NAMALWA (cell line): ENCODE measurements at regions not wholly inside any gene's neighbourhood (a gene's known extent, or its start where the extent isn't known, plus 50 kb on each side); places are given as distances from the start of the nearest gene placed in this dataset.
A peak's percentile ranks its signal among the peaks of the same experiment; 100 is the strongest.

Source experiments
- DNase-seq: peaks from one replicate; pipeline ENCODE4 v3.0.0-alpha.2; 2015; ENCODE audit warnings: low spot score

DNA sequence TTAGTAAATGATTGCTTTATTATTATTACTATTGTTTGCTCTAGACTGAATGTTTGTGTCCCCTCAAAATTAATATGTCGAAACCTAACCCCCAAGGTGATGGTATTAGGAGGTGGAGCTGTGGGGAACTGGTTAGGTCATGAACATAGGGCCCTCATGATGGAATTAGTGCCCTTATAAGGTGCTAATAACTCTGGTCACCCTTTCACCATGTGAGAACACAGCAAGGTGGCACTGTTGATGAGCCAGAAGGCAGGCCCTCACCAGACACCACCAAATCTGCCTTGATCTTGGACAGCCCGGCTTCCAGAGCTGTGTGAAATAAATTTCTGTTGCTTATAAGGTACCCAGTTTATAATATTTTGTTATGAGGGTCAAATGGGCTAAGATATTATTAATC is 95.8 kb downstream of the BDNF start:
- no peak for DNase-seq

DNA sequence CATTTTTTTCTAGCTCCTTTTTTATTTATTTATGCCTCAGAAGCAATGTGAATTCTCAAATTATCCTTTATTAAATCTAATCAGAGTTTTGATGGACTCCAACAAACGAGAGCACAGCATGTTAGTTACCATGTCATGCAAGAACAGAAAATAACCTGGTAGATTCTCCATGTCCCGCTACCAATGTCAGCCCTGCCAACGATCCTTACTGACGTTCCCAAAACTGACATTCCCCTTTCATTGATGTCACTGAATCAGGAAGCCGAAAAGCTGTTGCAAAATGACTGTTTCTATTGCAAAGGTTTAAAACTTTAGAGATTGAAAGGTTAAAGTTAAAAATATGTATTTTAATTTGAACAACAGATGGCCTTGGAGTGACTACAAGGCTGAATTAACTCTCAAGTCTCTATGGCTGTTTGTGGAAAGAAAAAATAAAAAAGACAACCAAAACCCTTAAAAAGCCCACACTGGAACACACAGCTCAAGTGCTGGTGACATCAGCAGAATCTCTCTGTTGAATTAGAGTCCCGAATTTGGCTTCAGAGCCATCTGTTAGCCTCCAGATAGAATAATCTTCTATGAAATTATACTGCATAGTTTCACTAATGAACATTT is 96.8 kb downstream of the BDNF start:
- DNase-seq: no peak

DNA sequence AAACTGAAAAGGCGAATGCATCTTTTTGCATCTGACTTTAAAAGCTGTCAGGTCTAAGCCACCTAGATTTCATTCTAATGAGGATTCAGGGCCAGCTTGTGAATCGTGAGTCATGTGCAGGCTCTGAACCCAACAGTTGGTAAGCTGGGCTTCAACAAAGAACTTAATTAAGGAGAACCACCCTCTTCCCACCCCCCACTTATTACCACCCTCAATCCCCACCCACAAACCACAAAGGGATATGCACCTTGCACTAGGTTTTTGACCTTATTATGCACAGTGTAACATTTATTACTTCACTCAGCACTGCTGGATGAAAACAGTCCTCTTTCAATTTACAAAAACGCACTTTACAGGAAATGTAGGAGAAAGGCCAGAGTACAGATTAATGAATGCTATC is 94.1 kb upstream of the LIN7C start:
- no peak for DNase-seq

DNA sequence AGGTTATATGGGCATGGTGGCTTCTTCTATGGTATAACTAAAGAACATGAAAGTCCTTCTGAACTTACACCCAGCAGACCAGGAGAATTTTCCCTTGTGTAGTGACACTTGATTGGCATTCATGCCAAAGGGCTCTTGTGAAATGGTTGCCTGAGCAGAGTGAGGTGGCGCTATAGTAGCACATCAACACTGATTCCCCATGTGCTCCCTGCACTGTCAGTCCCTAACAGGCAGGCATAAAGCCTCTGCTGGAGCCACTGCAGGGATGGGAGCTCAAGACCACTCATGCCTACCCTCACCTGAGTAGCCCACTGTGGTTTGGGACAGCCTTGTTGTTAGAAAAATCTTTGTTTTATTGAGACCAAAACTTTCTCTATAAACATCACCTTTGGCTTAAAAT is 92.6 kb upstream of the LIN7C start:
- peak; percentile 6 for DNase-seq

DNA sequence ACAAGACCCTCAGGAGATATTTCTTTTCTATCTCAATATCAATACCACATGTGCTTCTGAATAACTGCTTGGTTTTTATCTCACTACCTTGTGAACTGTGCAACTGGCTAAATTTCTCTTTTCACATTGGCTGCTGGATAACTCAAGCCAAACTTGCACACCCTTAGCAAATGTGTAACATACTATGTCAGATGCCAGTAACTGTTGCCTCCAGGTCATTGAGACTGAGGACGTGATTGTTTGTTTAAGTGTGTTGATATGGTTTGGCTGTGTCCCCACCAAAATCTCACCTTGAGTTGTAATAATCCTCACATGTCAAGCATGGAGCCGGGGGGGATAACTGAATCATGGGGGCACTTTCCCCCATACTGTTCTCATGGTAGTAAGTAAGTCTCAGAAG is 90.2 kb upstream of the LIN7C start:
- DNase-seq: no peak

DNA sequence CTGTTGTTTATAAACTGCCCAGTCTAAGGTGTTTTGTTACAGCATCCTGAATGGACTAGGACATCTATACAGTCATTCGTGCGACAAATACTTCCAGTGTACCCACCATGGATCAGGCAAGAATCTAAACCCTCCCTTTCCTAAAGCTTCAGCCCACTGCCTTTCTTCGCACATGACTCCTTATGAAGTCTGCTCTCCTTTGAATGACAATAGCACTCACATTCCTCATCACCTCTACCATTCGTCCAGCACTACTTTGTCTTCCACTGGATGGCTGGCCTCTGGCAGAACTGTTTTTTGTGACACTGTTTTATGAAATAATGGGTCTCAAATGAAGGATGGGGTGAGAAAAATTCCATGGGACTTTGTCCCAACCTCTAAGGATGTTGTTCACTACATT is 89.8 kb upstream of the LIN7C start:
- no peak for DNase-seq

DNA sequence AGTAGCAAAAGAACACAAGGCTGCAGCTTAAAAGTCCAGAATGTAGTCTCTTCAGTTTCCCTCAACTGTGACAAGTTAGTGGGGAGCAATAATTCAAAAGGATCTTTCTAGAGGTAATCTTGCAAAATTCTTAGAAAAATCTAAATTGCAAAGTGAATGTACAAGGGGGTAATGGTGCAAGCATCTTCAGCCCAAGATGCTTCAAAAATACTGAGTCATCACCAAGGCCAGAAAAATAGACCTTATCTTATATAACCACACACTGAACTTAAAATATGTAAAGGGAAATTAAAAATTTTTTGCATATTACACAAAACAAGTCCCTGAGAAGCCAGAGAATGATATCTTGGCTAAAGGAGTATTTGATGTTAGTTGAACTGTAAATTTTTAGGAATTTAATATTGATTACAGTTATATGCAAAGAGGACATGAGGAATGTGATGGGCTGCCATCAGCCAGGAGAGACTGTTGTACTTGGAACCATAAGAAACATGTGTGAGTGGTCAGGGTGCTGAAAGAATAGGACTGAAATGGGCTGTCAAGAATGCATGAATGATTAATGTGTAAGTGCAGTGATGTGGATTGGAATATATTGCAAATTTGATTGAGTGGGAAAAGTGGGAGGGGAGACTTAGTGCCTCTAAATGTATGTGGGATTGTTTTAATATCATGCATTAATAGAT is 85.7 kb upstream of the LIN7C start:
- DNase-seq: no peak

DNA sequence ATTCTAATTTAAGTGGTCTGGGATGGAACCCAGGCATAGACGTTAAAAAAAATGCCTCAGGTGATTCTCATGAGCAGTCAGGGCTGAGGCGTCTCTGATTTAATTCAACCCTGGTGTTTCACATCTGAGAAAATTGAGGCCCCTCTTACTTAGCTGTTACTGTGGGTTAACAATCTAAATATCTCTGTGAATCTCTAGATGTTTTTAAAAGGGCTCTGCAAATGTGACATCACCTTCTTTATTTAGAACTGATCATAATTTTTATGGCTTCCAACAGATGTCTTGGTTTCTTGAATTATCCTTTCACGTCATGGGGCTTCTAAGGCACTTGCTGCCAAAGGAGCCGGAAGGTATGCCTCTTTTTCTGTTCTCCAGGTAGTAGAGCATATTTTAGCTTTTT is 76.1 kb upstream of the LIN7C start:
- DNase-seq: no peak

DNA sequence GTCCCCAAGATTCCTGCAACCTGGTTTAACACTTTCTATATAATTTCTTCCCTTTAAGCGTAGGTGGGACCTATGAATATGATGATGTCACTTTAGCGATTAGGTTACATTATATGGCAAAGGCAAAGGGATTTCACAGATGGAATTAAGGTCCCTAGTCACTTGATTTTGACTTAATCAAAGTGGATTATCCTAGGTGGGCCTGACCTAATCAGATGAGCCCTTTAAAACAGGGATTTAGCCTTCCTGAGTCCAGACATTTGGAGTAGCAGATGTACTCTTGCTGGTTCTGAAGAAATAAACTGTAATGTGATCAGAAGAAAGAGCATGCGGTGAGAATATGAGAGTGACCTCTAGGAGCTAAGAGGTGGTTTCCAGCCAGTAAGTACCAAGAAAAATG is 67.8 kb upstream of the LIN7C start:
- DNase-seq: no peak

DNA sequence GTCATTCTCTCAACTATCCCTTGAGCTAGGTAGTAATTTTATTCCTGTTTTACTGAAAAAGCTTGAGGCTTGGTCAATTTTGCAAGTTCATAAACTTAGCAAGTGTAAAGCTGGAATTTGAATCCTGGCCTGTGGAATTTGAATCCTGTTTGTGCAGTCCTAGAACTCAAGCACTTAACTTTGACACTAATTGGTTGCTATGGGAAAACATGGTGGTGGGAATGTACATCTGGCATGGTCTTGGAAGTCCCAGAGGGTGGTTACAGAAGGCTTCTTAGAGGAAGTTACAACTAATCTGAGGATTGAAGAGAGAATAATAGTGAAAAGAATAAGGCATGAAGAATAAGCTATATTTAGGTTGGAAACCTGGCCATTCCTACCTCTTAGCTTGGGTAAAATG is 66.5 kb upstream of the LIN7C start:
- no peak for DNase-seq

DNA sequence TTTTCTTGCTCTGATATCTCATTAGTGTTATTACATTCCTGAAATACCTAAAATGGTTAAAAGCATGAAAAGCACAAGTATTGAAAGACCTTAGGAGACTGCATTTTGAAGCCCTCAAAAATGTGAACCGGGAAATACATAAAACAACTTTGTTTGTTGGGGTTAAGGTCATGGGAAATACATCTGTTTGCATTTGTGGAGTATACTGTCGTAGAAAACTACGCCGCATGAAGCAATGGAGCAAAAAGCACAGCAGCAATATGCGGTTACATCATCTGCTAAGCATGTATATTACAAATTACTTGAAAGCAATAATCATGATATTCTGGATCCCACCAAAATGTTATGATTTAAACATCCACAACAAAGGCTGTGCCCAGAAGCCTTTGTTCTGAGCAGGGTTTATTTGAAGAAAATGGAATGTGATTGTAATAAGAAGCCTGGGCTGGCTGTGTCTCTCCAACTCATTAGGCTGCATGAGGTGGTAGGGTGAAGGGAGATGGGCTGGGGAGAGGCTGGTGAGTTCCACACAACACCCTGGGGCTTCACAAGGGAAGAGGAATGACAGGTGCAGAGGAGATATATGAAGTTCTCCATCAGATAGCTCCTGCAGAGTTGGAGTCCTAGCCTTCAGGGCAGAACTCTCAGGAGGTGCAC is 64.7 kb upstream of the LIN7C start:
- no peak for DNase-seq

DNA sequence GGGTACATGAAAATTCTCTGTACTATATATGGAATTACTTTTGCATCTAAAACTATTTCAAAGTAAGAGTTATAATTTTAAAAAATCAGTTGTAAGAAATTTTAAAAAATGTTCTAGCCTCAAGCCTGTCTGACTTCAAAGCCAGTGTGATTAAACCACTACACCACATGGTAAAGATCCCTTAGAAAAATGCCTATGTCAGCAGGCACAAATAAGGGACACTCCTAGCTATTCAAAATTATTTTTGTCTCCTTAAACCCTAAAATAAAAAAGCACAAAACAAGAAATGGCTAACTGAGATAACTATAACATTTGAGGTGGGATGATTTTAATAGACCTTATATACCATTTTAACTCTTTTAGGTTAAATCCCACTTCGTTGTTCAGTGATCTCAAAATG is 64.0 kb upstream of the LIN7C start:
- no peak for DNase-seq

DNA sequence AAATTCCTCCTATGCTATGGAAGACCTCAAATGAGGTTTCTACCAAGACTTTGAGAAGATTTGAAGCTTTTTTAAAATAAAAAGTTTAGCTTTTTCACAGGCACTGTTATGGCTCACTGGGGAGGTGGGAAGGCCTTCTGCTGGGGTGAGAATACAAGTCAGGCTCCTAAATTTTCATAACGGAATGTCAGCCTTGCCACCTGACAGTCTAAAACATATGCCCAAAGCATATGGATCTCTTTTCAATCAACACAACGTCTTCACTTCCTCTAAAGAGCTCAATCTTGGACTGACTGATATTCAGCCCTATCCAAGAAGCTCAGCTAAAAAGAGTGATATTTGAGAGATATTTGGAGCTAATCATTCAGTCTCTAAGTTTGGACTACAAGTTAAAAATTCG is 57.1 kb upstream of the LIN7C start:
- no peak for DNase-seq

DNA sequence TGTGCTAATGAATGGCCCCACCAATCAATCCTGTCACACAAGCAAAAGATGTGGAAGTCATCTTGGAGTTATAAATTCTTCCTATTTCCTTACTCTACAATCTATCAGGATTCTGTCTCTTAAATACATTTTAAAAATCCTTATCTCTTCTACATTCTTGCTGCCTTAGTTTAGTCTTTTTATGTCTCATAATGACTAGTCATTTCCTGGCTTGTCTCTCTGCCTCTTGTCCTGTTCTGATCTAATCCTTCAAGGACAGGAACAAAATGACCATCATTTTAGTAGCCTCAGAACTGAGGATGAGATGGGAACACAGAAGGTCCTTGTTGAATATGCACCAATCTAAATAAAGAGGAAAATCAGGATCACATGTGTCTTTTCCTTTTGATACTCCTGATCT is 56.6 kb upstream of the LIN7C start:
- no peak for DNase-seq

DNA sequence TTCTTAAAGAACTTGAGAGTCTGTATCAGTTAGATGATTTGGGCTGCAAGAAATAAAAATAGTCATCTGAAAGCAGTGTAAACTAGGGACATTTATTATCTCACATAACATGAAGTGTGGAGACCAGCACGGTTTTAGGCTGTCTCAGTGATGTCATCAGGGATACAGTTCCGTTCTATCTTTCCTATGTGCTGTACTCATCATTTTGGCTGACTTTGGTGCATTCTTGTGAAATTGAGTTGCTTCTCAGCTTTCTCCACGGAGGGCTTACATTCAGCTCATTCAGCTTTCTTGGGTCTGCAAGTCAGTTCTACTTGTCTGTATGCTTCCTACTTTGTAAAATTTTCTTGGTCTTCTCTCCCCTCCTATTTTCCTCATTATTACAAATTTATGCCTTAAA is 51.8 kb upstream of the LIN7C start:
- DNase-seq: no peak

DNA sequence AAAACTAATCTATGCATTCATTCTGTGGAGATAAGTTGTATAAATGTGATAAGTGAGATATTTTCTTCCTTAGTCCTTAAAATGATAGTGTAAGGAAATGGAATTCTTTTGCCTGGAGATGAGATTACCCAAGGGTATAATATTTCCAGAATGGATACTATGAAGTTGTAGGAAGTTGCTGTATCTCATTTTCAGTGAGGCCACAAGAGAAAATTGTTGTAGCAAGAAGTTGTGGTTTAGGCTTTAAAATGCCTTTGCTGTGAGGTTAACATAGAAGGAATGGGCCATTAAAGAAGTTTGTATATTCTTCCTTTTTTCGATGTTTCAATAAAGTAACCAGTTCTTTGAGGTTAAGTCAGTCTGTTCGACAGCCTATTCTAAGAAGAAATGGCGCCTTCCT is 50.7 kb upstream of the LIN7C start:
- DNase-seq: no peak
